ENCODE measurements at regions not wholly inside any gene's neighbourhood (a gene's known extent, or its start where the extent isn't known, plus 50 kb on each side); places are given as distances from the start of the nearest gene placed in this dataset.

- DNase-seq, result no peak
Measured at GRCh38 chr5:4765411-4765810, 374.7 kb upstream of the ADAMTS16 start.

GRCh38 chr5:4766101-4766500, 374.0 kb upstream of the ADAMTS16 start:
- no peak for DNase-seq

- no peak for DNase-seq
Measured at GRCh38 chr5:4772591-4772990, 367.5 kb upstream of the ADAMTS16 start.

GRCh38 chr5:4773827-4774317, 366.3 kb upstream of the ADAMTS16 start:
- no peak for DNase-seq

GRCh38 chr5:4777435-4777834, 362.7 kb upstream of the ADAMTS16 start:
- no peak for DNase-seq

DNA sequence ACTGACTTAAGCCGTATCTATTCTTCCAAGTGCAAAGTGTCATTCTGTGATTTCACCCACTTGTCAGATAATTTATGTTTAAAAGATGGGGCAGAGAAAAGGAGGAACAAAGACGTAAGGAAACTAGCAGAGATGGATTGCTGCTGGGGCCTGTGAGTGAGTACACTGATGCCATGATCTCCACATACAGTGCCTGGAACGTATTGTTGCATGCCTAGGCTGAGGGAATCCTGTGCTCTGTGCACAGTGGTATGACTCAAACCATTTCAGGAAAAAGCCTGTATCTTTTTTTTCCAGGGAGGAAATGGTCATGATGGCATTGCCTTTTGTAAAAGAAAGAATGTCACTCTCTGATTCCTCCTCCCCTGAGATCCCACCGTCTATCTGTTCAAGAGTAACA, 359.5 kb upstream of the ADAMTS16 start:
- no peak for DNase-seq

GRCh38 chr5:4781299-4781698, 358.8 kb upstream of the ADAMTS16 start:
- DNase-seq, result no peak

- no peak for DNase-seq
Measured at GRCh38 chr5:4785971-4786370, 354.2 kb upstream of the ADAMTS16 start.

GRCh38 chr5:4797445-4797844, 342.7 kb upstream of the ADAMTS16 start:
- no peak for DNase-seq

- DNase-seq, result no peak
Measured at GRCh38 chr5:4802044-4802443, 338.1 kb upstream of the ADAMTS16 start.

DNA sequence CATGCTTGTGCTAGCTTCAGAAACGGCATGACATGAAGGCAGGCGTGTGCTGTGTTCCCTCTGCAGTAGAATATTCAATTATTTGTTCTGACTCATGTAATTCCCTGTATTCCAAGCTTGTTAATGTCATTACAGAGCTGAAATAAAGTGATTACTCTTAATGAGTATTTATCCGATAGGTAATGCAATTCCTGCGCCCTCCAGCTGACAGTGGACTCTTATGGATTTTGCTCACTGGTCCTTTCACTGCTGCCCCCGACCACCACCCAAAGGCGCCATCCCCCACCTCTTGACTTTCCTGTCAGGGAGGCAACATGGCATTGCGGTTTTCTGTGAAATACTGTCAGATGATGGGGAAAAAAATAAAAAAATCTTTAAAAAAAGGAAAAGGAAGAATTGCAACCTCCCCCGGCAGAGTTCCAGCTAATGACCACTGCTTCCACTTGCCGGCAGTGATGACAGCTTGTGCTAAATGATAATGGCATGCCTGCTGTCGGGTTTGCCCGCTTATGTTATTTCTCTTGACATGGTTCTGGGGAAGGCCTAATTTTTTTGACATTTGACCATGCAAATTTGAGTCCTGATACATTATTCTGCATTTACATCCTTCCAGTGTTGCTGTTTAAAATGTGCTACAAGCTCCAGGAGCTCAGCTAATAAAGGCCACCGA, 335.3 kb upstream of the ADAMTS16 start:
- DNase-seq, result no peak

DNA sequence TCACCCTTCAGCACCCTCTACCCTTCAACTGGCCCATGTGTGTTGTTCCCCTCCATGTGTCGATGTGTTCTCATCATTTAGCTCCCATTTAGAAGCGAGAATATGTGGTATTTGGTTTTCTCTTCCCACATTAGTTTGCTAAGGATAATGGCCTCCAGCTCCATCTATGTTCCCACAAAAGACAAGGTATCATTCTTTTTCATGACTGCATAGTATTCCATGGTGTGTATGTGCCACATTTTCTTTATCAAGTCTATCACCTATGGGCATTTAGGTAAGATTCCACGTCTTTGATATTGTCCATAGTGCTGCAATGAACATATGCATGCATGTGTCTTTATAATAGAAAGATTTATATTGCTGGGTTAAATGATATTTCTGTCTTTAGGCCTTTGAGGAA, 325.1 kb upstream of the ADAMTS16 start:
- DNase-seq, result no peak

GRCh38 chr5:4817767-4818166, 322.4 kb upstream of the ADAMTS16 start:
- no peak for DNase-seq

DNA sequence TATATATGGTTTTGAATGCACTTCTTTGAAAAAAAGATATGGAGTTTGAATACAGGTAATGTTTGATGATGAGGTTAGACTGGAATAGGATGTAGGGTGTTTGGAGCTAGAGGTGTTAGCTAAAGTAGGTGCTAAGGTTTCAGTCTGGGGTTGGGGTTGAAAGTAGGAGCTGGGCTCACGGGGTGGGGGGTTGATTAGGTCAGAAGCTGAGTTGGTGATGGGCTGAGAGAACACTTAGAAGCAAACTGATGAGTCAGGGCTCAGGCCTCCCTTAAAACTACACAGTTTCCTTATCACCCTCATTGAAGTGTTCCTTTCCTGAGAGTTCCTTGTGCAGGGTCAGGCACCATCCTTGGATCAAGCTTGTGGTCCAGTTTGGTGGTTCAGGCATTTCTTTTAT, 308.8 kb upstream of the ADAMTS16 start:
- no peak for DNase-seq

GRCh38 chr5:4832471-4832870, 307.7 kb upstream of the ADAMTS16 start:
- no peak for DNase-seq

DNA sequence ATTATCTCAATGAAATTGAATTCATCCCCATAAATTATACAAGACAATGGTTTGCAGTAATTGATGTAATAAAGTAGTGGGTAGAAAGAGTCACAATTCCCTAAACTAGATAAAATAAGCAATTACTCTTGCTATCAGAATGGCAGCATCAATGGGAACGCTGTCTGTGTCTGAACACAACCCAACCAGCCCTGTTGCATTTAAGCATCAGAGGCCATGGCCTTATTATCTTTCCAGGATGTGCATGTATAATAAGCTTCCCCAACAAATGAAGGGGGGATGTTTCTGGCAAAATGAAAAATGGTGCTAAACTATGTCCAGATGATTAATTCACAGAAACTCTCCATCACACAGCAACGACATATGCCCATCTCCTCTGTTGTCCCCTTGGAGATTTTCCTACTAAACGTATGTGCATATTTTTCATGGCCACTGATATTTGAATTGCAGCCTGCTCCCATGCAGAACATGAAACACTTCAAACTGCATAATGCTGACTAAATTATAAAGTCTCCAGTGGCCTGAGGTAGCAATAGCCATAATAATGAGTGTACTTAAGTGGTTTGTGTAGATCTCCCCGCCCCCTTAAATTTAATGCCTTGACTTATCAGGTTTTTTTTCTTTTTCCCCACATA, 306.9 kb upstream of the ADAMTS16 start:
- no peak for DNase-seq

- no peak for DNase-seq
Measured at GRCh38 chr5:4837489-4838058, 302.6 kb upstream of the ADAMTS16 start.

GRCh38 chr5:4845221-4845620, 294.9 kb upstream of the ADAMTS16 start:
- no peak for DNase-seq

DNA sequence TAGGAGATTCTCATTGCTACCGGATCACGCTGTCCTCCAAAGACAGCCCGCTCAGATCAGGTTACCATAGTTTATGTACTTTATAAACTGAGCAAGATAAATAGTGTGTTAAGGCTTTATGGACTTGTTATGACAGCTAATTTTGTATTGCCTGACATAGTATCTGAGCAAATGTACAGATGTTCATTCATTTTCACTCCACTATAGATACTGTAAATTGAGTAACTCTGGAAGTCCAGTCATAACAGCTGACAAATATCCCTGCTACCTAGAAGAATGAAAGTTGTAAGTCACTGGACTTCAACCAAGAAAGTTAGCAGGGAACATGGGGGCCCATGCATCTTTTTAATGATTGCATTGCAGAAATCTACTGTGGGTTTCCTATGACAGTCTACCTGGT, 292.4 kb upstream of the ADAMTS16 start:
- DNase-seq, result no peak

DNA sequence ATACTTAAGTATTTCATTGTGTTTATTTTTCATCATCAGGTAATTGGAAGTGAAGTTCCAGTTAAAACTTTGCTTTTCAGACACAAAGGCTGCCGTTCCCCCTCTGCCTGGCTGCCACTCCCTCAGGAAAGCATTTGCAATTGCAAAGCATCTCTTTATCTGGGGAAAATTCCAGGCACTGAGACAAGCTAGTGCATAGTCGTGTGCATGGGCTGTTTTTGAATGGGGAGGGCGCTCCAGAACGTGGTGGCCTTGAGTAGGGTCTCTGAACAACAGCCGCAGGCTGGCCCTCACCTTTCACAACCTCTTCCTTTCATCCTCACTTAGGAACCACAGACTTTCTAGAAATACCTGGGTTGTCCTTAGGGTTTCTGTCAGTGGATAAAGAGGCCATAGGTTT, 285.1 kb upstream of the ADAMTS16 start:
- DNase-seq, result no peak

DNA sequence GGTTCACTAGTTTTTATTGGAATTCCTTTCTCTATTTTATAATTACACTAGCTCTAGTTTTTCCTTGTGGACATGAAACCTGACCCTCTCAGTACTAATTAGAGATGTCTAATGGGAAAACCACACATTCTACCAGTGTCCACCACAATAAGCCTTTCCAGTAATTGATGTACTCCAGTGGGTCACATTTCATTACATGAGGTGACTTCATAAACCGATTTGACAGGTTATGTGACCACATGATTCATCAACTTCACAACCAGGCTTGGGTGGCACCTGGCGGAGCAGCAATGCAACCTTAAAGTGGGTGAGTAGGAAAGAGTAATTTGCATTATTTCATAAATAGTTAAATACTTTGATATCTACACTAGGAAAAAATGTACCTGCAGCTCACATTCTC, 284.2 kb upstream of the ADAMTS16 start:
- no peak for DNase-seq

GRCh38 chr5:4857761-4858160, 282.4 kb upstream of the ADAMTS16 start:
- no peak for DNase-seq

DNA sequence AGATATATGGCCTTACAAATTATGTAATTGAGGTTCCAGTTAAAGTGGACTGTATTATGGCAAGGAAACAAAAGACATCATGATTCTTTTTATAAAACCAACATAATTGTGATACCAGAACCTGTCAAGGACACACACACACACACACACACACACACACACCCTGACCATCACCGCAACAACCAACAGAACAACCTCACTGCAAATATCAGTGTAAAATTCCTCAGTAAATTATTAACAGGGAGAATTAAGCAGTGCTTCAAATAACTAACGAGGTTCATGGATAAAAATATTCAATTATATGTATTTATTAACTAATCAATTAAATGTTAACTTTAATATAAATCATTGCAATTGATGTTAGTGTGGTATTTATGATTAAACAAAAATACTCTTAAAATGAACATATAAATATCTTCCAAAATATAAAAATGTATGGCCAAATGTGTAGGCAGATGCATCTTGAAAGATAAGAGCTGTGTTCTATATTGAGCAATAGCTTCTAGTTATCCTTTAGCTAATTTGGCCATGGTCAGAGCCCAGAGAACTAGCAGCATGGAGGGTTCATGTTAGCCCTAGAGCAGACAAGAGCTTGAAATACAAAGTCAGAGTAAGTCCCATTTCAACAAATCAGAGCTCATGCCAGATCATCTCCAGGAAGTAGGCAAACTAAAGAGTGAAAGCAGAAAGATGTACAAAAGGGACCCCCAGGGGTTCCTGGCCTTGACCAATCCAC, 280.5 kb upstream of the ADAMTS16 start:
- DNase-seq, result no peak

DNA sequence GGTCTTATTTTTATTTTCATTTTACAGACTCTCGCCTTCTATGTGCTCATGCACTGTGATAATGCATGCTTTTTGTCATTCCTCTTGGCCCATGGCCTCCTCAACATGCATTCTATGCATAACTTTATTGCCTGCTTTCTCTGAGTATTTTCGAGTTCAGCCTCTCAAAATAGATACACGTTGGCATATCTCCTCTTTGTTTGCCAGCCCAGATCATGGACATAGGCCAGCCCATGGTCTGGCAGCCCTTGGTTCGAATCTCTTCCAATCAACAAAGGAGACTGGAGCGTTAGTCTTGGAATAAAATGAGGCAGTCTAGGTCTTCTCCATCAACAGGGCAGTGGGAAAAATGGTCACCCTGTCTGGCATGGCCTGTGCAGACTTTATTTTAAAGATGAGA, 279.5 kb upstream of the ADAMTS16 start:
- no peak for DNase-seq
